K562 (cell line): ENCODE measurements at regions not wholly inside any gene's neighbourhood (a gene's known extent, or its start where the extent isn't known, plus 50 kb on each side); places are given as distances from the start of the nearest gene placed in this dataset.
A peak's percentile ranks its signal among the peaks of the same experiment; 100 is the strongest.

Experiments used
- BCLAF1 ChIP-seq, 2 experiments: fragments of 450-650 bp in 1 of 2; IDR thresholded peaks; 2 replicates each; pipeline ENCODE4 v1.6.1; 2011 to 2017; ENCODE audit warnings: low read depth in 2 of 2, antibody characterized with exemption in 1 of 2, borderline replicate concordance in 1 of 2, low read length in 1 of 2, mild to moderate bottlenecking in 1 of 2, mixed read lengths in 1 of 2; ENCODE audit not compliant: control insufficient read depth in 1 of 2
- CBX3 ChIP-seq, 2 experiments: IDR thresholded peaks; 1 replicate in 1 of 2; 2 replicates in 1 of 2; pipeline ENCODE4 v1.6.1; 2012; ENCODE audit warnings: inconsistent platforms in 2 of 2, low read length in 2 of 2, borderline replicate concordance in 1 of 2, control low read depth in 1 of 2
- GTF3C2 ChIP-seq: IDR thresholded peaks from 3 replicates; pipeline ENCODE4 v1.6.1; 2011; ENCODE audit warnings: borderline replicate concordance, mild to moderate bottlenecking, moderate library complexity; ENCODE audit not compliant: insufficient read length; ENCODE audit errors: extremely low read depth
- HSF4 ChIP-seq: fragments of 250-450 bp; sonication (Bioruptor Pico); IDR thresholded peaks from 2 replicates; pipeline ENCODE4 v2.1.2; 2022; ENCODE audit warnings: mild to moderate bottlenecking, moderate library complexity, borderline replicate concordance
- MTA2 ChIP-seq: fragments of 450-650 bp; IDR thresholded peaks from 2 replicates; pipeline ENCODE4 v1.6.1; 2016; ENCODE audit warnings: low read depth
- NCOA1 ChIP-seq: fragments of 450-650 bp; IDR thresholded peaks from 2 replicates; pipeline ENCODE4 v1.6.1; 2016; ENCODE audit warnings: low read depth
- POLR2G ChIP-seq: fragments of 200-400 bp; formaldehyde crosslinking; IDR thresholded peaks from 2 replicates; pipeline ENCODE4 v1.6.1; 2017; ENCODE audit warnings: low read depth, mild to moderate bottlenecking, antibody characterized with exemption, low read length, moderate library complexity
- RAD51 ChIP-seq: fragments of 450-650 bp; IDR thresholded peaks from 2 replicates; pipeline ENCODE4 v1.7.1; 2016; ENCODE audit warnings: low read depth, mild to moderate bottlenecking, borderline replicate concordance
- SRSF9 ChIP-seq: fragments of 200-400 bp; formaldehyde crosslinking; IDR thresholded peaks from 2 replicates; pipeline ENCODE4 v1.6.1; 2017; ENCODE audit warnings: low read depth, low read length, borderline replicate concordance
- TSC22D4 ChIP-seq: fragments of 450-650 bp; IDR thresholded peaks from 2 replicates; pipeline ENCODE4 v1.6.1; 2016; ENCODE audit warnings: missing genetic modification characterization, missing biosample characterization, control low read depth
- ZEB2 ChIP-seq: fragments of 450-650 bp; IDR thresholded peaks from 2 replicates; pipeline ENCODE4 v1.6.1; 2016
- ZNF12 ChIP-seq: sonication (generic); formaldehyde crosslinking; IDR thresholded peaks from 2 replicates; pipeline ENCODE4 v1.4.0; 2020; ENCODE audit warnings: mild to moderate bottlenecking, missing genetic modification reagents
- ZNF140 ChIP-seq: fragments of 250-450 bp; sonication (Bioruptor Pico); IDR thresholded peaks from 2 replicates; pipeline ENCODE4 v1.8.0; 2021; ENCODE audit warnings: moderate library complexity, mild to moderate bottlenecking, inconsistent platforms
- ZNF146 ChIP-seq: IDR thresholded peaks from one replicate; pipeline ENCODE4 v1.6.1; 2018; ENCODE audit warnings: missing compliant biosample characterization; ENCODE audit not compliant: unreplicated experiment
- ZNF184 ChIP-seq: sonication (generic); formaldehyde crosslinking; IDR thresholded peaks from 2 replicates; pipeline ENCODE4 v1.5.0; 2020; ENCODE audit warnings: missing genetic modification reagents
- ZNF239 ChIP-seq: fragments of 250-450 bp; sonication (Bioruptor Pico); IDR thresholded peaks from 2 replicates; pipeline ENCODE4 v1.4.0; 2020; ENCODE audit warnings: mild to moderate bottlenecking
- ZNF444 ChIP-seq: fragments of 250-450 bp; sonication (Bioruptor Pico); IDR thresholded peaks from 2 replicates; pipeline ENCODE4 v1.4.0; 2020; ENCODE audit warnings: mild to moderate bottlenecking, moderate library complexity
- ZNF551 ChIP-seq: fragments of 250-450 bp; sonication (Bioruptor Pico); IDR thresholded peaks from 2 replicates; pipeline ENCODE4 v1.5.0; 2021; ENCODE audit warnings: mild to moderate bottlenecking, moderate library complexity
- ZNF592 ChIP-seq: fragments of 450-650 bp; IDR thresholded peaks from 2 replicates; pipeline ENCODE4 v1.6.1; 2017; ENCODE audit warnings: antibody characterized with exemption, mild to moderate bottlenecking
- ZNF75A ChIP-seq: fragments of 450-650 bp; formaldehyde crosslinking; IDR thresholded peaks from 2 replicates; pipeline ENCODE4 v1.4.0; 2020; ENCODE audit warnings: mild to moderate bottlenecking

GRCh38 chr10:78953799-78954297, 114.9 kb upstream of the ZMIZ1 start (continued):
- TF ChIP-seq ZNF551 (CRISPR knock-in tag) (no peak), NCOA1 (no peak), ZNF75A (CRISPR knock-in tag) (no peak), ZNF184 (CRISPR knock-in tag) (peak; percentile 98), SRSF9 (no peak), RAD51 (0 out of 2 replicates have a peak, but pooled peaks have one; percentile 16), POLR2G (no peak), ZNF444 (CRISPR knock-in tag) (no peak), ZEB2 (no peak), GTF3C2 (no peak), ZNF140 (CRISPR knock-in tag) (no peak), ZNF146 (no peak), MTA2 (no peak), ZNF239 (CRISPR knock-in tag) (no peak), ZNF12 (peak; percentile 92), HSF4 (CRISPR knock-in tag) (no peak), ZNF592 (no peak), TSC22D4 (no peak), CBX3 (IDR thresholded peaks at IDR 0.05; ENCODE audit: borderline replicate concordance in 1 of 2, low read length in 2 of 2) (peak in 1 of 2 experiments; percentile 70; a peak in 1 of 3 replicates), BCLAF1 (IDR thresholded peaks at IDR 0.05; ENCODE audit: borderline replicate concordance in 1 of 2, control insufficient read depth in 1 of 2, low read depth in 2 of 2, low read length in 1 of 2) (no peak)
